ENCODE measurements at regions not wholly inside any gene's neighbourhood (a gene's known extent, or its start where the extent isn't known, plus 50 kb on each side); places are given as distances from the start of the nearest gene placed in this dataset.

DNA sequence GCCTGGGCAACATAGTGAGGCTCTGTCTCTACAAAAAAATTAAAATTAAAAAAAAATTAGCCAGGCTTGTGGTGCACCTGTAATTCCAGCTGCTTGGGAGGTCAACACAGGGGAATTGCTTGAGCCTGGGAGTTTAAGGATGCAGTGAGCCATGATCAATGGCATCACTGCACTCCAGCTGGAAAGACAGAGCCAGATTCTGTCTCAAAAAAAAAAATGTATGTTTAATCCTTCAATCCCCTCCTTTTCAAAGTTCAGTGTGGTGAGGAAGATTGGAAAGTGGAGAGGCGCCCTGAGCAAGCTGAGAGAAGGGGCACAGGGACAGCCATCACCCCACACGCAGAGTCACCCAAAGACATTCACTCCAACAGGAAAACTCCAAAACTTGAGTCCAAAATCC lies 97.7 kb upstream of the BACE2 start:
- TF ChIP-seq, protein P1, sequence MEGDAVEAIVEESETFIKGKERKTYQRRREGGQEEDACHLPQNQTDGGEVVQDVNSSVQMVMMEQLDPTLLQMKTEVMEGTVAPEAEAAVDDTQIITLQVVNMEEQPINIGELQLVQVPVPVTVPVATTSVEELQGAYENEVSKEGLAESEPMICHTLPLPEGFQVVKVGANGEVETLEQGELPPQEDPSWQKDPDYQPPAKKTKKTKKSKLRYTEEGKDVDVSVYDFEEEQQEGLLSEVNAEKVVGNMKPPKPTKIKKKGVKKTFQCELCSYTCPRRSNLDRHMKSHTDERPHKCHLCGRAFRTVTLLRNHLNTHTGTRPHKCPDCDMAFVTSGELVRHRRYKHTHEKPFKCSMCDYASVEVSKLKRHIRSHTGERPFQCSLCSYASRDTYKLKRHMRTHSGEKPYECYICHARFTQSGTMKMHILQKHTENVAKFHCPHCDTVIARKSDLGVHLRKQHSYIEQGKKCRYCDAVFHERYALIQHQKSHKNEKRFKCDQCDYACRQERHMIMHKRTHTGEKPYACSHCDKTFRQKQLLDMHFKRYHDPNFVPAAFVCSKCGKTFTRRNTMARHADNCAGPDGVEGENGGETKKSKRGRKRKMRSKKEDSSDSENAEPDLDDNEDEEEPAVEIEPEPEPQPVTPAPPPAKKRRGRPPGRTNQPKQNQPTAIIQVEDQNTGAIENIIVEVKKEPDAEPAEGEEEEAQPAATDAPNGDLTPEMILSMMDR (IDR thresholded peaks at IDR 0.05), result no peak
- no peak for TF ChIP-seq POLR2A (IDR thresholded peaks at IDR 0.05)

Data from testis (tissue), 2 donors.